IPS DF 19.7 (cell line): ENCODE measurements at regions not wholly inside any gene's neighbourhood (a gene's known extent, or its start where the extent isn't known, plus 50 kb on each side); places are given as distances from the start of the nearest gene placed in this dataset.
"Not testable (repeated sequence)": the region's sequence is repeated elsewhere in the genome, so short reads cannot be mapped to it uniquely, and the experiment has no call there.

Experiments used
- DNase-seq: peaks from one replicate; pipeline ENCODE4 v3.0.0-alpha.2; 2013; ENCODE audit warnings: low read depth, low spot score

- no peak for DNase-seq
Observed at GRCh38 chr10:60618861-60619260, 159.4 kb upstream of the CDK1 start.

- no peak for DNase-seq
Observed at GRCh38 chr10:60615541-60615940, 162.7 kb upstream of the CDK1 start.

GRCh38 chr10:60614363-60614762, 163.9 kb upstream of the CDK1 start:
- DNase-seq = no peak

- no peak for DNase-seq
Observed at GRCh38 chr10:60613434-60613833, 164.8 kb upstream of the CDK1 start.

- DNase-seq = no peak
Observed at GRCh38 chr10:60611291-60611747, 167.0 kb upstream of the CDK1 start.

GRCh38 chr10:60607372-60607771, 170.9 kb upstream of the CDK1 start:
- DNase-seq = no peak

- no peak for DNase-seq
Observed at GRCh38 chr10:60606343-60607080, 171.8 kb upstream of the CDK1 start.

GRCh38 chr10:60605476-60605875, 172.8 kb upstream of the CDK1 start:
- DNase-seq = no peak

- DNase-seq = no peak
Observed at GRCh38 chr10:60604342-60604741, 173.9 kb upstream of the CDK1 start.

- DNase-seq = no peak
Observed at GRCh38 chr10:60597513-60597912, 180.8 kb upstream of the CDK1 start.

GRCh38 chr10:60595852-60596251, 182.4 kb upstream of the CDK1 start:
- DNase-seq = no peak

GRCh38 chr10:60594476-60595051, 183.7 kb upstream of the CDK1 start:
- DNase-seq = peak; percentile 15

- DNase-seq = no peak
Observed at GRCh38 chr10:60591119-60591518, 187.2 kb upstream of the CDK1 start.

GRCh38 chr10:60589376-60589775, 188.9 kb upstream of the CDK1 start:
- DNase-seq = no peak

- not testable (repeated sequence) for DNase-seq
Observed at GRCh38 chr10:60581782-60582181, 192.1 kb upstream of the ANK3 start.

- DNase-seq = no peak
Observed at GRCh38 chr10:60578217-60578616, 188.5 kb upstream of the ANK3 start.

GRCh38 chr10:60576130-60577069, 186.7 kb upstream of the ANK3 start:
- no peak for DNase-seq

GRCh38 chr10:60575105-60575504, 185.4 kb upstream of the ANK3 start:
- DNase-seq = no peak

- no peak for DNase-seq
Observed at GRCh38 chr10:60574388-60574787, 184.7 kb upstream of the ANK3 start.

GRCh38 chr10:60573336-60573735, 183.7 kb upstream of the ANK3 start:
- no peak for DNase-seq

GRCh38 chr10:60572511-60573194, 183.0 kb upstream of the ANK3 start:
- DNase-seq = peak; percentile 42

GRCh38 chr10:60570896-60571295, 181.2 kb upstream of the ANK3 start:
- DNase-seq = no peak
